Activated naive CD4-positive, alpha-beta T cell treated with anti-CD3 and anti-CD28 coated beads for 36 hours (primary cell): ENCODE measurements at regions not wholly inside any gene's neighbourhood (a gene's known extent, or its start where the extent isn't known, plus 50 kb on each side); places are given as distances from the start of the nearest gene placed in this dataset.

Experiments
- CTCF ChIA-PET: fragments of 350-600 bp; sonication (Branson Sonifier 250); formaldehyde crosslinking; loops from one replicate; lab custom pipeline; 2021; ENCODE audit warnings: antibody characterized with exemption; lab: Charles Lee
- DNase-seq: peaks from one replicate; pipeline ENCODE4 v3.0.0-alpha.2; 2020
- H3K27ac Mint-ChIP-seq: one replicate; pipeline ENCODE4 v1.8.0; 2021; ENCODE audit warnings: mild to moderate bottlenecking, mixed read lengths
- H3K27me3 Mint-ChIP-seq: one replicate; pipeline ENCODE4 v1.8.0; 2021; ENCODE audit warnings: low read depth, mixed read lengths
- H3K36me3 Mint-ChIP-seq: one replicate; pipeline ENCODE4 v1.8.0; 2021; ENCODE audit warnings: low read depth, mixed read lengths
- H3K4me1 Mint-ChIP-seq: one replicate; pipeline ENCODE4 v1.8.0; 2021; ENCODE audit warnings: low read depth, mixed read lengths
- H3K4me3 Mint-ChIP-seq: one replicate; pipeline ENCODE4 v1.8.0; 2021; ENCODE audit warnings: mild to moderate bottlenecking, moderate library complexity, mixed read lengths
- H3K9me3 Mint-ChIP-seq: one replicate; pipeline ENCODE4 v1.8.0; 2021; ENCODE audit warnings: mixed read lengths
- intact Hi-C: fragments of 100-400 bp; cut with micrococcal nuclease; formaldehyde crosslinking; loops from one replicate; pipeline ENCODE4 v1.15.1; 2023

DNA sequence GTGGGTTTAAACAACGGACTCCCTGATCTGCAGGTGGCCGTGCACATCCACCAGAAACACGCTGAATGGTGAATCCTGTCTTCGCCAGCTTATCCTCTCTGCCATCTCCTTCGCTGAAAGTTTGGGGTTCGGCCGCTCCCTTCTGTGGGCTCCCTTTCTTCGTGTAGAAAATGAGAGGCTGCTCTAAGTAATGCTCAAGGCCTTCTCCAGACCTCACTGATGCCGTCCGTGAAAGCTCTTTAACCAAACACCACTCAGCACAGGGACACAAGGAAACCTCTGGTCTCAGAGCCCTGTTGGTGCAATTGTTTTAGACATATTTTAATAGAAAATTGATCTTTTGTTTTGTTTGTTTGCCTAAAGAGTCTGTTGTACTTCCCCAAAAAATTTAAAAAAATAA, 596.5 kb downstream of the IRX1 start:
- CTCF ChIA-PET = no interaction called here
- intact Hi-C loops = no loop called here

GRCh38 chr5:4196744-4197143, 601.1 kb downstream of the IRX1 start:
- no peaks in the 10 kb centered on the region for H3K36me3 Mint-ChIP-seq
- intact Hi-C loops = no loop called here
- no peaks in the 10 kb centered on the region for H3K4me1 Mint-ChIP-seq
- CTCF ChIA-PET = no interaction called here
- H3K9me3 Mint-ChIP-seq = no peaks in the 10 kb centered on the region
- no peaks in the 10 kb centered on the region for H3K27me3 Mint-ChIP-seq
- H3K4me3 Mint-ChIP-seq = no peak overlapping the region
- DNase-seq = no peak
- no peak overlapping the region for H3K27ac Mint-ChIP-seq

More for the DNA sequence above, 596.5 kb downstream of the IRX1 start:
- Mint-ChIP-seq H3K4me1 (no peaks in the 10 kb centered on the region), H3K27me3 (no peaks in the 10 kb centered on the region), H3K27ac (no peak overlapping the region), H3K9me3 (peaks cover 1% of the 10 kb centered on the region), H3K36me3 (no peaks in the 10 kb centered on the region), H3K4me3 (no peak overlapping the region)
- DNase-seq = no peak

- no peak for DNase-seq
- intact Hi-C loops = no loop called here
- Mint-ChIP-seq H3K4me1 (no peaks in the 10 kb centered on the region), H3K9me3 (no peaks in the 10 kb centered on the region), H3K27ac (no peak overlapping the region), H3K36me3 (no peaks in the 10 kb centered on the region), H3K27me3 (no peaks in the 10 kb centered on the region), H3K4me3 (no peak overlapping the region)
- CTCF ChIA-PET = no interaction called here
These were observed 601.5 kb downstream of the IRX1 start for GRCh38 chr5:4197151-4197550.

DNA sequence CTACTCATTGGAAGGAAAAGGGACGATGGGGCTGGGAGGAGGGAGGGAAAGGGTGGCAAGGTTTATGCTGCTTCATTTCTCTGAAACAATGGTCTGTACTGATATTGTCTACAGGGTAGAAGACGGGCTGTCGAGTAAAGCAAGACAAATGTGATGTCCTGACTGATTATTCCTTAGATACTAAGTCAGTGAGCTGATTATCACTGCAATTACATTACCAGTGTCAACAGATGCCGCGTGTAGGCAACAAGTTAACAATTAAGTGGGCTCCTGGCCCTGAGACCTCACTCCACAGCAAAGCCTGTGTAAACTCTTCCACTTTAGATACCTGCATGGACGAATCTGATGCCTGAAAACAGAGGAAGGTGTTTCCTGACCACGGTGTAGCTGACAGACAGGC, 602.8 kb downstream of the IRX1 start:
- CTCF ChIA-PET = no interaction called here
- Mint-ChIP-seq H3K27me3 (no peaks in the 10 kb centered on the region), H3K4me3 (no peak overlapping the region), H3K9me3 (no peaks in the 10 kb centered on the region), H3K27ac (no peak overlapping the region), H3K4me1 (no peaks in the 10 kb centered on the region), H3K36me3 (no peaks in the 10 kb centered on the region)
- no peak for DNase-seq
- intact Hi-C loops = no loop called here

DNA sequence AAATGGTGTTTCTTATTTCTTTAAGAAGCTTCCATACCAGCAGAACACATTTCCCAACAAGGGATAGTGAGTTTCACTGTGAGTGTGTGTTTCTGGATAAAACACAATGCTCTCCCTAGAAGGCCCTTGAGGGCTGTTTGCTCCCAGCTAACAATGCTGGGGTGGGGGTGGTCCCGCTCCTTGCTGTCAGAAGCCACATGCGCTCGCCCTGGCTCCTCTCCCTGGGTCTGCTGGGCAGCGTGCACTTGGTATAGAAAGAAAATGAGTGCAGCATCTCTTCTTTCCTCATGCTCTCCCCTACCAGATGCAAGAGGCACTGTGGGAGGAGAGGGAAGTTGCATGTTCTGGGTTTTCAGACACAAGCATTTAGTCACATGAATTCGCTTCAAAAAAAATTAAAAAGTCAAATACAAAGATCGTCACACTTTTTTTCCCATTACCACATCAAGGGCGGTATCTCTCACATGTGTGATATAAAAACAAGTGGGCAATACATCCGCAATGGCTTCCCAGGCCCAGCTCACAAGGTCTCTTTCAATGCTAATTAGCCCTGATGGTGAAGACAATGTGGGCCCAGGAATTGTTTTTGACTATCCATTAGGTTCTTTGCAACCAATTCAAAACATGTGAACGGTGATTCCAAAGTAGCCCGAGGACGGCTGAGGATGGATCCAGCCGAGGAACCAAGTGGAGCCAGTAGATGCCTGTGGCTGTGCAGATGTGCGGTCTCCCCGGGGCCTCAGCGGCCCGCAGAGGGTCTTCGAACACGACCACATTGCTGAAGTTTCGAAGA, 603.6 kb downstream of the IRX1 start:
- CTCF ChIA-PET = no interaction called here
- Mint-ChIP-seq H3K27me3 (no peaks in the 10 kb centered on the region), H3K9me3 (no peaks in the 10 kb centered on the region), H3K4me3 (no peak overlapping the region), H3K36me3 (no peaks in the 10 kb centered on the region), H3K4me1 (no peaks in the 10 kb centered on the region), H3K27ac (no peak overlapping the region)
- DNase-seq = no peak
- intact Hi-C loops = no loop called here

GRCh38 chr5:4203146-4203545, 607.5 kb downstream of the IRX1 start:
- Mint-ChIP-seq H3K27ac (no peak overlapping the region), H3K4me3 (no peak overlapping the region), H3K27me3 (no peaks in the 10 kb centered on the region), H3K36me3 (no peaks in the 10 kb centered on the region), H3K4me1 (no peaks in the 10 kb centered on the region), H3K9me3 (no peaks in the 10 kb centered on the region)
- intact Hi-C loops = no loop called here
- no peak for DNase-seq
- CTCF ChIA-PET = interaction anchor here (0.6 kb wide), 1 partner anchor 10 kb away, joined by 3 read pairs; no protein-coding TSS in a partner anchor

DNA sequence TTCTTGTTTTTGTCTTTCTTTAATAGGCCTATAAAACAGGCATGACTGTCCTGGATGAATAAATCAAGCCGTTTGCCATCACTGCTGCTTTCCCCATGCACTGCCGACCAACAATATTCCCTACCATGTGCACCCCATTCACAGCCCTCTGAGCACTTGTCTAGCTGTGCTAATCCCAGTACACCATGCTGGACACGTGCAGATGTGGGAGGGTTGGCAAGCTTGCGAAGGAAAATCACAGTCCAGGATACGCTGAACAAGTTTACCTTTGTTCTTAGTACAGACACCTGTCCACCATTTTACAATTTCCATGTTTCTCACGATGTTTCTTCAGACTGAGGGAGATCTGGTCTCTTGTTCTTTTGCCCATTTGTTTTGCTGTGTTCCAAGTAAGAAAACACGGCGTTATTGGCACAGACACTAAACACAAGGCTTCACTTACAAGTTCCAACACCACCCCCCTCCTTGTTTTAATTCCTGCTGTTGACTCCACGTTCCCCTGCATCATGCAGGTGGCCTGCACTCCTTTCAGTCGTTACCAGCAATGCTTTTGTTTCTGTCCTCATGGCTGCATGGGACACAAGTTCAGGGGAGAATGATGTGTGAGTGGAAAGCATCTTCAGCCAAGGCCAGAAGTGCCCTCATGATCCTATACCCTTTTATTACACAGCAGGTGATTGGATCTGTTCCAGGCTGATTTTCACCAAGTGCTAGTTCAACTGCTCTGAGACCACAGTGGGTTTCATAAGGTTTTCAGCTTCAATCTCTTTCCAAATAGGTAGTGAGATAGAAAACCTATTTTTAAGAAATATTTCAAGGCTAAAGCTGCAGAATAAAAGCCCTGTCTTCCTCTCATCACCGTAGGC, 608.9 kb downstream of the IRX1 start:
- CTCF ChIA-PET = no interaction called here
- intact Hi-C loops = no loop called here
- Mint-ChIP-seq H3K4me1 (no peaks in the 10 kb centered on the region), H3K36me3 (no peaks in the 10 kb centered on the region), H3K27ac (no peak overlapping the region), H3K9me3 (no peaks in the 10 kb centered on the region), H3K4me3 (no peak overlapping the region), H3K27me3 (no peaks in the 10 kb centered on the region)
- no peak for DNase-seq

- DNase-seq = no peak
These were observed 609.8 kb downstream of the IRX1 start for GRCh38 chr5:4205398-4205797.

GRCh38 chr5:4206127-4206526, 610.5 kb downstream of the IRX1 start:
- H3K9me3 Mint-ChIP-seq = no peaks in the 10 kb centered on the region
- intact Hi-C loops = no loop called here

More at GRCh38 chr5:4205398-4205797, 609.8 kb downstream of the IRX1 start:
- Mint-ChIP-seq H3K4me3 (no peak overlapping the region), H3K27me3 (no peaks in the 10 kb centered on the region), H3K9me3 (no peaks in the 10 kb centered on the region), H3K27ac (no peak overlapping the region), H3K4me1 (no peaks in the 10 kb centered on the region), H3K36me3 (no peaks in the 10 kb centered on the region)
- CTCF ChIA-PET = no interaction called here
- intact Hi-C loops = no loop called here

GRCh38 chr5:4207486-4207885, 611.9 kb downstream of the IRX1 start:
- intact Hi-C loops = no loop called here
- CTCF ChIA-PET = no interaction called here
- H3K27ac Mint-ChIP-seq = no peak overlapping the region
- no peaks in the 10 kb centered on the region for H3K9me3 Mint-ChIP-seq
- H3K4me3 Mint-ChIP-seq = no peak overlapping the region
- no peaks in the 10 kb centered on the region for H3K36me3 Mint-ChIP-seq
- H3K4me1 Mint-ChIP-seq = no peaks in the 10 kb centered on the region
- no peaks in the 10 kb centered on the region for H3K27me3 Mint-ChIP-seq
- DNase-seq = no peak

More at GRCh38 chr5:4206127-4206526, 610.5 kb downstream of the IRX1 start:
- no peaks in the 10 kb centered on the region for H3K4me1 Mint-ChIP-seq
- no peak for DNase-seq
- H3K4me3 Mint-ChIP-seq = no peak overlapping the region
- no peaks in the 10 kb centered on the region for H3K27me3 Mint-ChIP-seq
- no peak overlapping the region for H3K27ac Mint-ChIP-seq
- CTCF ChIA-PET = no interaction called here
- H3K36me3 Mint-ChIP-seq = no peaks in the 10 kb centered on the region

DNA sequence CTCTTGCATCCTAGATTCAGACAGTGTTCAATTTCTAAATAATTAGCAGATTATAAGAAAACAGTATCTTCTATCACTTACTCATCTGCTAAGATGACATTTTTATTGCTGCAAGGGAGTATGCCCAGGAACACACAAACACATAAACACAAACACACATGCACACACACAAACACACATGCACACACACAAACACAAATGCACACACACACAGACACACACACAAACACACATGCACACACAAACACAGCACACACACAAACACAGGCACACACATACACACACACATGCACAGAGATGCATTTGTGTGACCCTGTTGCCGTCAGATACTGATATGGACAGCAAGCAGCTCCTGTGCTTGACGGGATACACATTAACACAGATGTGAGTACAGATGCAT, 612.9 kb downstream of the IRX1 start:
- no peak overlapping the region for H3K4me3 Mint-ChIP-seq
- H3K27me3 Mint-ChIP-seq = no peaks in the 10 kb centered on the region
- H3K36me3 Mint-ChIP-seq = no peaks in the 10 kb centered on the region
- intact Hi-C loops = no loop called here
- CTCF ChIA-PET = no interaction called here
- no peaks in the 10 kb centered on the region for H3K4me1 Mint-ChIP-seq
- no peak overlapping the region for H3K27ac Mint-ChIP-seq
- H3K9me3 Mint-ChIP-seq = no peaks in the 10 kb centered on the region
- DNase-seq = no peak

- DNase-seq = no peak
- Mint-ChIP-seq H3K27me3 (no peaks in the 10 kb centered on the region), H3K4me1 (no peaks in the 10 kb centered on the region), H3K4me3 (no peak overlapping the region), H3K27ac (no peak overlapping the region), H3K9me3 (no peaks in the 10 kb centered on the region), H3K36me3 (no peaks in the 10 kb centered on the region)
- CTCF ChIA-PET = no interaction called here
- intact Hi-C loops = no loop called here
These were observed 613.4 kb downstream of the IRX1 start for GRCh38 chr5:4208996-4209395.
